ENCODE measurements at regions not wholly inside any gene's neighbourhood (a gene's known extent, or its start where the extent isn't known, plus 50 kb on each side); places are given as distances from the start of the nearest gene placed in this dataset.

- TF ChIP-seq CTCF (IDR thresholded peaks at IDR 0.05) (no peak), NPAS2 (CRISPR knock-in tag; IDR thresholded peaks at IDR 0.05; ENCODE audit: borderline replicate concordance) (no peak), REST (IDR thresholded peaks at IDR 0.05) (no peak), RCOR1 (IDR thresholded peaks at IDR 0.05; ENCODE audit: low read depth, low read length) (no peak), FOSL2 (IDR thresholded peaks at IDR 0.05) (no peak), FOSL2 (CRISPR knock-in tag; IDR thresholded peaks at IDR 0.05) (no peak), POLR2A (IDR thresholded peaks at IDR 0.05; ENCODE audit: low read length) (no peak), ZFP36 (IDR thresholded peaks at IDR 0.05; ENCODE audit: borderline replicate concordance, partially characterized antibody) (no peak), HDAC2 (IDR thresholded peaks at IDR 0.05) (no peak)
Measured at GRCh38 chr18:64202863-64203262, 54.0 kb upstream of the LINC00305 start.
